Calu3 (cell line): ENCODE measurements at regions not wholly inside any gene's neighbourhood (a gene's known extent, or its start where the extent isn't known, plus 50 kb on each side); places are given as distances from the start of the nearest gene placed in this dataset.

Experiments used
- BruUV-seq: library from RNA; stranded (reverse); fragments of 400-500 nt; replicated peaks from 2 replicates; lab custom pipeline; 2021; lab: Mats Ljungman, UMichigan
- CTCF ChIA-PET: fragments of 300-600 bp; sonication (Branson Sonifier 250); formaldehyde crosslinking; loops from one replicate; lab custom pipeline; 2022; ENCODE audit warnings: antibody characterized with exemption; lab: Charles Lee
- DNase-seq: peaks from one replicate; pipeline ENCODE4 v3.0.0; 2022
- H3K27ac Mint-ChIP-seq: one replicate; pipeline ENCODE4 v1.8.0; 2022; ENCODE audit warnings: mixed read lengths; ENCODE audit not compliant: unreplicated experiment
- H3K27me3 Mint-ChIP-seq: one replicate; pipeline ENCODE4 v1.8.0; 2022; ENCODE audit warnings: mixed read lengths; ENCODE audit not compliant: unreplicated experiment
- H3K36me3 Mint-ChIP-seq: one replicate; pipeline ENCODE4 v1.8.0; 2022; ENCODE audit warnings: mild to moderate bottlenecking, moderate library complexity, mixed read lengths; ENCODE audit not compliant: insufficient read depth, unreplicated experiment
- H3K4me1 Mint-ChIP-seq: one replicate; pipeline ENCODE4 v1.8.0; 2022; ENCODE audit warnings: mild to moderate bottlenecking, low read depth, mixed read lengths; ENCODE audit not compliant: unreplicated experiment
- H3K4me3 Mint-ChIP-seq: one replicate; pipeline ENCODE4 v1.8.0; 2022; ENCODE audit warnings: mild to moderate bottlenecking, low read depth, moderate library complexity, mixed read lengths; ENCODE audit not compliant: unreplicated experiment
- H3K9me3 Mint-ChIP-seq: one replicate; pipeline ENCODE4 v1.8.0; 2022; ENCODE audit warnings: low read depth, mixed read lengths; ENCODE audit not compliant: unreplicated experiment
- intact Hi-C: fragments of 100-400 bp; cut with micrococcal nuclease; formaldehyde crosslinking; loops from one replicate; pipeline ENCODE4 v1.10.0; 2022; ENCODE audit not compliant: unreplicated experiment
- TF ChIP-seq, protein P1 (sequence below): fragments of 200-600 bp; IDR thresholded peaks from one replicate; pipeline ENCODE4 v1.8.0; 2022; ENCODE audit warnings: antibody characterized with exemption; ENCODE audit not compliant: unreplicated experiment

DNA sequence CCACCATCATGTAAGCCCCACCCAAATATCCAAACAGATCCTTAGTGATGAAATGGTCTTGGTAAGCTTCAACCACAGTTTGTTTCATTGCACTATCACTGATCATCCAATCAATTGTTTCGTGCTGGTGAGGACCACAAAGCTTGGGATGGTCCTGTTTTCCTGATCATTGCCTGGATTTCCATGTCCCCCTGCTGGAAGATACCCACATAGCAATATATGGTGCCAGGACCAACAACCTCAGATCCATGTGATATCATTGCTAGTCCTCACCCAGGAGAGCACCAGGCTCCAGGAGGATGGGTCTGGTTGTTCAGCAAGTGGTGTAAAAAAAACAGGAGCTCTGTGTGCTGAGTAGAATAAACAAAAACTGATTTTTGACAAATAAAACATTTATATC, 206.5 kb upstream of the SH3BP4 start:
- intact Hi-C loops: no loop called here
- CTCF ChIA-PET: no interaction called here
- Mint-ChIP-seq H3K9me3 (peaks cover 8% of the 10 kb centered on the region), H3K36me3 (no peaks in the 10 kb centered on the region), H3K4me3 (no peak overlapping the region), H3K27me3 (peaks cover 77% of the 10 kb centered on the region), H3K4me1 (no peaks in the 10 kb centered on the region), H3K27ac (no peak overlapping the region)
- no TSS peak for BruUV-seq
- DNase-seq: no peak
- TF ChIP-seq, protein P1, sequence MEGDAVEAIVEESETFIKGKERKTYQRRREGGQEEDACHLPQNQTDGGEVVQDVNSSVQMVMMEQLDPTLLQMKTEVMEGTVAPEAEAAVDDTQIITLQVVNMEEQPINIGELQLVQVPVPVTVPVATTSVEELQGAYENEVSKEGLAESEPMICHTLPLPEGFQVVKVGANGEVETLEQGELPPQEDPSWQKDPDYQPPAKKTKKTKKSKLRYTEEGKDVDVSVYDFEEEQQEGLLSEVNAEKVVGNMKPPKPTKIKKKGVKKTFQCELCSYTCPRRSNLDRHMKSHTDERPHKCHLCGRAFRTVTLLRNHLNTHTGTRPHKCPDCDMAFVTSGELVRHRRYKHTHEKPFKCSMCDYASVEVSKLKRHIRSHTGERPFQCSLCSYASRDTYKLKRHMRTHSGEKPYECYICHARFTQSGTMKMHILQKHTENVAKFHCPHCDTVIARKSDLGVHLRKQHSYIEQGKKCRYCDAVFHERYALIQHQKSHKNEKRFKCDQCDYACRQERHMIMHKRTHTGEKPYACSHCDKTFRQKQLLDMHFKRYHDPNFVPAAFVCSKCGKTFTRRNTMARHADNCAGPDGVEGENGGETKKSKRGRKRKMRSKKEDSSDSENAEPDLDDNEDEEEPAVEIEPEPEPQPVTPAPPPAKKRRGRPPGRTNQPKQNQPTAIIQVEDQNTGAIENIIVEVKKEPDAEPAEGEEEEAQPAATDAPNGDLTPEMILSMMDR: peak; percentile 30

DNA sequence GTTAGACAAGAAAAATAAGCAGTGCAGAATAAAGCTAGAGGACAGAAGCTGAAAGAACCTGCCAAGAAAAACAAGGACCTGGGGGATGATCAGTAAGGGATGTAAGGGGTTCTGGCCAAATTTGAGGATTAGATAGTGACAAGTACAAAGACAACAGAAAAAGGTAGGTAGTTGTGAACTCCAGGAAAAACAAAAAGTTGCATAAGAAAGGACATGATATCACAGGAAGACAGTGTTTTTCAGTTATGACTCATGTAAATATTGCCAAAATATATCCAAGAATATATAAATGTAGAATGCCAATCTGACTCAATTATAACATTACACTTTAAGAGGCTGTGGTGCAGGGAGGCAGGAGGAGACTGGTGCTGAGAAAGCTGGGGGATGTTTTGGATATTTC, 209.8 kb upstream of the SH3BP4 start:
- peaks cover 76% of the 10 kb centered on the region for H3K27me3 Mint-ChIP-seq
- TF ChIP-seq, protein P1: no peak
- CTCF ChIA-PET: interaction anchor here (0.6 kb wide), 1 partner anchor 13 kb away, joined by 3 read pairs; no protein-coding TSS in a partner anchor
- H3K27ac Mint-ChIP-seq: no peak overlapping the region
- H3K36me3 Mint-ChIP-seq: no peaks in the 10 kb centered on the region
- peaks cover 8% of the 10 kb centered on the region for H3K9me3 Mint-ChIP-seq
- intact Hi-C loops: no loop called here
- no peaks in the 10 kb centered on the region for H3K4me1 Mint-ChIP-seq
- no peak for DNase-seq
- H3K4me3 Mint-ChIP-seq: no peak overlapping the region
- no TSS peak for BruUV-seq

DNA sequence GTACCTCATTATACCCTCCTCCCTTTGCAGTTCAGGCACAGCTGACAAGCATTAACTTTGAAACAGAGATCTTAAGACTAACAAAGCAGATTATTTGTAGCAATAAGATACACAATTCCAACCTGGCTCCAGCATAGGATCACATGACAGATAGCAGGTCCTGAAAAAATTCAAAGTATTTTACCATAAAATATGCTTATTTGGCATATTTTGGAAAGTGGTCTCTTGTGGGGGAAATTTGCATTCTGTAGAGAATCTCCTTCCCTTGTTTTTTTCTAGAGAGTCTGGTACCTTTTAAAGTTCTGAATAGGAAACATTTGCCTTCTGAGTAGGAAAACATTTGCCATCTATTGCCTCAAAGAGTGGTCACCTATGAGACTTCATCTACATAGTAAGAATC, 212.8 kb upstream of the SH3BP4 start:
- Mint-ChIP-seq H3K27me3 (peaks cover 50% of the 10 kb centered on the region), H3K36me3 (no peaks in the 10 kb centered on the region), H3K4me3 (no peak overlapping the region), H3K4me1 (no peaks in the 10 kb centered on the region), H3K27ac (no peak overlapping the region), H3K9me3 (peaks cover 11% of the 10 kb centered on the region)
- TF ChIP-seq, protein P1: no peak
- CTCF ChIA-PET: no interaction called here
- no peak for DNase-seq
- no TSS peak for BruUV-seq
- intact Hi-C loops: no loop called here

DNA sequence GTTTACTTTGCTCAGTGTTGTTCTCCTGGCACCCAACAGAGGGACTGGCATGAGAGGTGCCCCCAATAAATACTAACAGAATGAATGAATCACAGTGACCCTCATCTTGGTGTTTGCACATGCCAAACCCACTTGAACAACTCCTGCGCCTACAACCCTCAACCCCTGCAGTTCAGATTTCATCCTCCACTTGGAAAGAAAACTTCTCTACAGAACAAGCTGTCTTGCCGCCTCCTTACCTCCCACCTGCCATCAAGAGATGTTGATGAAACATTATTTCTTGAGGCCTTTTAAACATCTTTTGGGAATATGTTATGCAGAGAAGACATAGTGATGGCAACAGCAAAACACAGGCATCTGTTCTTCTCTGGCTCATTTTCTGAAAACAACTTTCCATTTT, 216.0 kb upstream of the SH3BP4 start:
- Mint-ChIP-seq H3K4me1 (no peaks in the 10 kb centered on the region), H3K36me3 (no peaks in the 10 kb centered on the region), H3K27me3 (peaks cover 47% of the 10 kb centered on the region), H3K4me3 (no peak overlapping the region), H3K27ac (no peak overlapping the region), H3K9me3 (peaks cover 3% of the 10 kb centered on the region)
- no peak for DNase-seq
- CTCF ChIA-PET: no interaction called here
- TF ChIP-seq, protein P1: no peak
- intact Hi-C loops: no loop called here
- no TSS peak for BruUV-seq
